ENCODE measurements at regions not wholly inside any gene's neighbourhood (a gene's known extent, or its start where the extent isn't known, plus 50 kb on each side); places are given as distances from the start of the nearest gene placed in this dataset.
A peak's percentile ranks its signal among the peaks of the same experiment; 100 is the strongest.

DNA sequence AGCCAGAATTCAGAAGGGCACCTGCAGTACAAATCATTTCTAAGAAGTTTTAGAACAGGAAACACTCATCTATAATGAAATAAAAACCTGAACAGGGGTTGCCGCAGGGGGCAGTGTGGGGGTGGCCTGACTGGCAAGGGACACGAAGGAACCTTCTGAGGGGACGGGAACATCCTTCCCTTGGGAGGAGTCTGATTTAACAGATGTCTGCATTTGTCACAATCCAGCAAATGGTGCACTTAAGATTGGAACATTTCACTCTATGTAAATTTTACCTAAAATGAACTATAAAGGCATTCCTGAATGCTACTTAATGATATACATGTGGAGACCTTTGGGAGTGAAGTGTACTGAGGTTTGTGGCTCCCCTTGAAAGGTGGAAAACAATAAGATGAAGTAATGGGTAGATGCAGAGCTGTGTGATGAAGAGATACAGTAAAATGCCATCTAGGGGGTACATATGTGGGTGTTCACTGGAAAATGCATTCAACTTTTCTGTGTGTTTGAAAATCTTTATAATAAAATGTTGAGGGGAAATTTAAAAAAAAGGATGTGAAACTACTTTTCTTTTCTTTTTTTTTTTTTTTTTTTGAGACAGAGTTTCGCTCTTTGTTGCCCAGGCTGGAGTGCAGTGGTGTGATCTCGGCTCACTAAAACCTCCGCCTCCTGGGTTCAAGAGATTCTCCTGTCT lies 89.5 kb downstream of the SNX5 start:
- TF ChIP-seq POU6F1 (CRISPR knock-in tag; IDR thresholded peaks at IDR 0.05; ENCODE audit: borderline replicate concordance, low read depth) (no peak), ZNF70 (CRISPR knock-in tag; IDR thresholded peaks at IDR 0.05) (no peak), ZFP3 (CRISPR knock-in tag; IDR thresholded peaks at IDR 0.05) (no peak), ZNF565 (CRISPR knock-in tag; conservative IDR thresholded peaks at IDR 0.05; ENCODE audit: low read depth) (no peak), SNAI2 (CRISPR knock-in tag; IDR thresholded peaks at IDR 0.05) (no peak), PPARA (CRISPR knock-in tag; IDR thresholded peaks at IDR 0.05; ENCODE audit: borderline replicate concordance) (no peak), PATZ1 (CRISPR knock-in tag; IDR thresholded peaks at IDR 0.05; ENCODE audit: borderline replicate concordance) (no peak), OSR1 (CRISPR knock-in tag; IDR thresholded peaks at IDR 0.05) (no peak), TOX (CRISPR knock-in tag; IDR thresholded peaks at IDR 0.05; ENCODE audit: borderline replicate concordance) (no peak), BACH2 (CRISPR knock-in tag; IDR thresholded peaks at IDR 0.05; ENCODE audit: borderline replicate concordance) (no peak), ZNF8 (CRISPR knock-in tag; IDR thresholded peaks at IDR 0.05) (no peak), ESRRG (CRISPR knock-in tag; IDR thresholded peaks at IDR 0.05) (no peak)
- no peak for ATAC-seq

DNA sequence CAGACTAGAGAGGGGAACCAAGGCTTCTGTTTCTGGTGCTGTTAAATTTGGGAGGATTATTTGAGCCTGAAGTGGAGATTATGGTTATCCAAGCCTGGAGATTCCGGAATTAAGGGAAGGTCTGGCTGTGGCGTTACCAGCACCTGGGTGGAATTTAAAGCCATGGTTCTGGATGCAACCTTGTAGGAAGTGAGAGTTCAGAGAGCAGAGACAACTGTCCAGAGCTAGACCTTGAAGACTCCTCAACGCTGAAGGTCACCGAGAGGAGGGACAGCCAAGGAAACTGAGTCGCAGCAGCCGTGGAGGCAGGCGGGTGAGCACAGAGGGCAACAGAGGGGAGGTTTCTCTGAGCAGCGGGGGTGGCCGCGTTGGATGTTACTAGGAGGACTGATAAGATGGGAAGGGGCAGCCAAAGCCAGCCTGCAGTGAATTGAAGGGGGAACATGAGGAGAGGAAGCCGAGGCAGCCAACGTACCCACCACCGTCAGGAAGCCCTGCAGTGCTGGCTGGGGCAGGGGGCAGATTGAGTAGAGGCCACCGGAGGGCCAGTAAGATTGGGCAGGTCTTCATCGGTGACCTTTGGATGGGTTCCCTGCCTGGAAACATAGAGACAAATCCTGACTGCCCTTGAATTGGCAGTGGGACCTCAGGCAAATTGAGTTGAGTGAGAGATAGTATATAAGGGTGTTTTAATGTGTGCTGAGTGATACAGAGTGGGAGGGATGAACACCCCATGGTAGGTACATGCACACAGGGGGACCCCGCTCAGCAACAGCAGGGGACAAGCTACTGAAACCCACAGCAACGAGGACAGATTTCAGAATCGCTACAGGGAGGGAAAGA lies 90.3 kb downstream of the SNX5 start:
- TF ChIP-seq OSR1 (CRISPR knock-in tag; IDR thresholded peaks at IDR 0.05) = no peak
- TF ChIP-seq PPARA (CRISPR knock-in tag; IDR thresholded peaks at IDR 0.05; ENCODE audit: borderline replicate concordance) = no peak
- no peak for TF ChIP-seq CSRNP3 (CRISPR knock-in tag; IDR thresholded peaks at IDR 0.05)
- TF ChIP-seq BACH2 (CRISPR knock-in tag; IDR thresholded peaks at IDR 0.05; ENCODE audit: borderline replicate concordance) = no peak
- TF ChIP-seq CREB5 (CRISPR knock-in tag; IDR thresholded peaks at IDR 0.05; ENCODE audit: low read depth) = no peak
- no peak for TF ChIP-seq ZNF70 (CRISPR knock-in tag; IDR thresholded peaks at IDR 0.05)
- TF ChIP-seq ARNTL (CRISPR knock-in tag; IDR thresholded peaks at IDR 0.05; ENCODE audit: borderline replicate concordance, low read depth) = no peak
- no peak for TF ChIP-seq TOX (CRISPR knock-in tag; IDR thresholded peaks at IDR 0.05; ENCODE audit: borderline replicate concordance)
- no peak for TF ChIP-seq RARB (CRISPR knock-in tag; IDR thresholded peaks at IDR 0.05)
- TF ChIP-seq ZFP30 (CRISPR knock-in tag; IDR thresholded peaks at IDR 0.05) = no peak
- TF ChIP-seq SNAI2 (CRISPR knock-in tag; IDR thresholded peaks at IDR 0.05) = no peak
- no peak for TF ChIP-seq CSDC2 (CRISPR knock-in tag; IDR thresholded peaks at IDR 0.05)
- no peak for TF ChIP-seq ESRRG (CRISPR knock-in tag; IDR thresholded peaks at IDR 0.05)
- no peak for TF ChIP-seq ISL1 (CRISPR knock-in tag; IDR thresholded peaks at IDR 0.05)
- ATAC-seq = no peak

DNA sequence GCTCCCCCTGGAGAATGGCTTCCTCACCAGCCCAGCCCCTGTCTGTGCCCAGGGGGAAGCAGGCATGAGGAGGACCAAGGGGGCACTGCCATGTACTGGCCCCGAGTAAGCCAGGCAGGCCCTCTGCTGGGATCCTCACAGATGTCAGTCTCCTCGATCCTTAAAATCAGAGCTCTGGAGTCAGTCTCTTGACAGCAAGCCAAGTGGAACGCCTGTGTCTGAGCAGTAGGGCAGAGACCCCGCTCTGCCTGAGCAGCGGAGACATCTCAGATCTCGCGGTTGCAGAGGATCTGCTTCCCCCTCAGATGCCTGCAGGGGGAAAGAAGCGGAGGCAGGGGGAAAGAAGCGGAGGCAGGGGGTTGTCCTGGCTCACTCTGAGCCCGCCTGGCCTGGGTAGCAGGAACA lies 92.6 kb downstream of the SNX5 start:
- TF ChIP-seq ISL1 (CRISPR knock-in tag; IDR thresholded peaks at IDR 0.05) (no peak), ZNF8 (CRISPR knock-in tag; IDR thresholded peaks at IDR 0.05) (no peak), POU6F1 (CRISPR knock-in tag; IDR thresholded peaks at IDR 0.05; ENCODE audit: borderline replicate concordance, low read depth) (no peak), ZFP3 (CRISPR knock-in tag; IDR thresholded peaks at IDR 0.05) (no peak), CREB5 (CRISPR knock-in tag; IDR thresholded peaks at IDR 0.05; ENCODE audit: low read depth) (no peak), ESRRG (CRISPR knock-in tag; IDR thresholded peaks at IDR 0.05) (no peak), CSRNP3 (CRISPR knock-in tag; IDR thresholded peaks at IDR 0.05) (no peak), SNAI2 (CRISPR knock-in tag; IDR thresholded peaks at IDR 0.05) (no peak), TOX (CRISPR knock-in tag; IDR thresholded peaks at IDR 0.05; ENCODE audit: borderline replicate concordance) (no peak), TCF4 (CRISPR knock-in tag; IDR thresholded peaks at IDR 0.05; ENCODE audit: borderline replicate concordance) (no peak)
- ATAC-seq = peak; percentile 9

Data from SK-N-SH treated with all-trans-retinoic acid at 6 μM for 48 hours (cell line).